HEK293 (cell line): ENCODE measurements at regions not wholly inside any gene's neighbourhood (a gene's known extent, or its start where the extent isn't known, plus 50 kb on each side); places are given as distances from the start of the nearest gene placed in this dataset.

Experiments used
- CTCF ChIP-seq: fragments of 450-650 bp; formaldehyde crosslinking; IDR thresholded peaks from 2 replicates; pipeline ENCODE4 v1.5.1; 2016; ENCODE audit warnings: missing biosample characterization, missing genetic modification characterization
- ZNF350 ChIP-seq: fragments of 450-650 bp; formaldehyde crosslinking; IDR thresholded peaks from 2 replicates; pipeline ENCODE4 v1.5.0; 2017; ENCODE audit warnings: missing biosample characterization, mild to moderate bottlenecking, missing genetic modification characterization
- ZNF664 ChIP-seq: fragments of 450-650 bp; formaldehyde crosslinking; IDR thresholded peaks from 2 replicates; pipeline ENCODE4 v1.5.1; 2016; ENCODE audit warnings: missing biosample characterization, missing genetic modification characterization
- ZSCAN23 ChIP-seq: fragments of 450-650 bp; formaldehyde crosslinking; IDR thresholded peaks from 2 replicates; pipeline ENCODE4 v1.5.1; 2016; ENCODE audit warnings: missing biosample characterization, missing genetic modification characterization

DNA sequence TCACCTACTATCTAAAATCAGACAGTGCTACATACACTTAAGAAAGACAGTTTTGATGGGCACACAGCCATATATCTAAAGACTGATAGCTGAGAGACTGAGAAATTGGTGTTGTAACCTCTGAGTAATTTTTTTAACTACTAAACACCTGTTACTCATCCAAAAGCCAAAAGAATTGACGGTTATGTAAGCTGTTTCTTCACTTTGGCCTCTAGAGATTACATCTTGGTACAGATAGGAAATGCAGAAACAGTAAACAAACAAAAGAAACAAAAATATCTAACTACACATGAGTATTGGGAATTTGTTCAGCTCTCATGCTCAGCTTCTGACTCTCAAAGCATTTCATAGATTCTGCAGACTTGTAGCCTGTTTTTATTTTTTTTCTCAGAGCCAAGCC, 152.1 kb upstream of the GAS1 start:
- TF ChIP-seq CTCF (tag by site-specific recombination) (no peak), ZNF350 (no peak), ZNF664 (tag by site-specific recombination) (no peak), ZSCAN23 (no peak)
